KBM-7 (cell line): ENCODE measurements at regions not wholly inside any gene's neighbourhood (a gene's known extent, or its start where the extent isn't known, plus 50 kb on each side); places are given as distances from the start of the nearest gene placed in this dataset.

Source experiments
- DNase-seq: peaks from one replicate; pipeline ENCODE4 v3.0.0-alpha.2; 2015
- in situ Hi-C: fragments of 300-500 bp; cut with MboI; formaldehyde crosslinking; loops from 2 replicates; pipeline ENCODE4 v1.14.3; 2020; ENCODE audit warnings: low sequenced_read_pairs, low pct_unique_long_range_greater_than_20kb, mixed read lengths

GRCh38 chr10:108791794-108792474, 1131.4 kb downstream of the XPNPEP1 start:
- in situ Hi-C loops: no loop called here
- no peak for DNase-seq

- in situ Hi-C loops: no loop called here
- no peak for DNase-seq
Measured at GRCh38 chr10:108791030-108791429, 1132.3 kb downstream of the XPNPEP1 start.

- in situ Hi-C loops: no loop called here
- DNase-seq: no peak
Measured at GRCh38 chr10:108789919-108790318, 1133.4 kb downstream of the XPNPEP1 start.

- no peak for DNase-seq
- in situ Hi-C loops: no loop called here
Measured at GRCh38 chr10:108789336-108789735, 1134.0 kb downstream of the XPNPEP1 start.

GRCh38 chr10:108788891-108789290, 1134.4 kb downstream of the XPNPEP1 start:
- in situ Hi-C loops: no loop called here
- no peak for DNase-seq

GRCh38 chr10:108787932-108788331, 1135.4 kb downstream of the XPNPEP1 start:
- DNase-seq: no peak
- in situ Hi-C loops: no loop called here

- in situ Hi-C loops: no loop called here
- DNase-seq: no peak
Measured at GRCh38 chr10:108785011-108785410, 1138.3 kb downstream of the XPNPEP1 start.

GRCh38 chr10:108784534-108784933, 1138.8 kb downstream of the XPNPEP1 start:
- in situ Hi-C loops: no loop called here
- no peak for DNase-seq

GRCh38 chr10:108783897-108784296, 1139.4 kb downstream of the XPNPEP1 start:
- in situ Hi-C loops: no loop called here
- peak; percentile 67 for DNase-seq

- no peak for DNase-seq
- in situ Hi-C loops: no loop called here
Measured at GRCh38 chr10:108782411-108782810, 1140.9 kb downstream of the XPNPEP1 start.

GRCh38 chr10:108779501-108779900, 1143.8 kb downstream of the XPNPEP1 start:
- in situ Hi-C loops: no loop called here
- no peak for DNase-seq

GRCh38 chr10:108775911-108776475, 1147.3 kb downstream of the XPNPEP1 start:
- in situ Hi-C loops: no loop called here

GRCh38 chr10:108771106-108771505, 1152.2 kb downstream of the XPNPEP1 start:
- in situ Hi-C loops: no loop called here
- DNase-seq: no peak

More at GRCh38 chr10:108775911-108776475, 1147.3 kb downstream of the XPNPEP1 start:
- DNase-seq: no peak

GRCh38 chr10:108765794-108766193, 1157.5 kb downstream of the XPNPEP1 start:
- no peak for DNase-seq
- in situ Hi-C loops: no loop called here

GRCh38 chr10:108757946-108758345, 1165.4 kb downstream of the XPNPEP1 start:
- no peak for DNase-seq
- in situ Hi-C loops: no loop called here

- in situ Hi-C loops: no loop called here
- no peak for DNase-seq
Measured at GRCh38 chr10:108755646-108756045, 1167.7 kb downstream of the XPNPEP1 start.

- DNase-seq: no peak
- in situ Hi-C loops: no loop called here
Measured at GRCh38 chr10:108753326-108753725, 1170.0 kb downstream of the XPNPEP1 start.

GRCh38 chr10:108749042-108749441, 1174.3 kb downstream of the XPNPEP1 start:
- DNase-seq: no peak
- in situ Hi-C loops: no loop called here

GRCh38 chr10:108736111-108736510, 1187.2 kb downstream of the XPNPEP1 start:
- in situ Hi-C loops: no loop called here

GRCh38 chr10:108735380-108735779, 1187.9 kb downstream of the XPNPEP1 start:
- in situ Hi-C loops: no loop called here
- DNase-seq: no peak

More at GRCh38 chr10:108736111-108736510, 1187.2 kb downstream of the XPNPEP1 start:
- no peak for DNase-seq

- in situ Hi-C loops: no loop called here
- no peak for DNase-seq
Measured at GRCh38 chr10:108721874-108722273, 1201.4 kb downstream of the XPNPEP1 start.
